ENCODE measurements at regions not wholly inside any gene's neighbourhood (a gene's known extent, or its start where the extent isn't known, plus 50 kb on each side); places are given as distances from the start of the nearest gene placed in this dataset.

- TF ChIP-seq CTCF (IDR thresholded peaks at IDR 0.05) (no peak), POLR2AphosphoS5 (IDR thresholded peaks at IDR 0.05) (no peak)
Measured at GRCh38 chr3:79922633-79923032, 154.8 kb upstream of the ROBO1 start.

Data from esophagus muscularis mucosa (tissue), 3 donors.